IMR-90 (cell line): ENCODE measurements at regions not wholly inside any gene's neighbourhood (a gene's known extent, or its start where the extent isn't known, plus 50 kb on each side); places are given as distances from the start of the nearest gene placed in this dataset.

Source experiments
- ATAC-seq: fragments of 200-7000 bp; cut with Tn5 transposase; 2 replicates; pipeline ENCODE4 v1.9.1; 2020; ENCODE audit warnings: low read depth, mild to moderate bottlenecking, moderate library complexity
- BruUV-seq: library from RNA; stranded (reverse); fragments of 400-500 nt; replicated peaks from 2 replicates; lab custom pipeline; 2021; lab: Mats Ljungman, UMichigan
- CTCF ChIA-PET: fragments of 300-600 bp; formaldehyde crosslinking; extraction: SDS; loops from one replicate; lab custom pipeline; 2021; ENCODE audit warnings: antibody characterized with exemption; lab: Yijun Ruan, JAX
- POLR2A ChIA-PET: fragments of 300-600 bp; sonication (Branson Sonifier 250); formaldehyde crosslinking; loops from one replicate; lab custom pipeline; 2022; ENCODE audit warnings: antibody characterized with exemption; ENCODE audit not compliant: unreplicated experiment; lab: Charles Lee
- DNase-seq: peaks from one replicate; pipeline ENCODE4 v3.0.0; 2013
- H2AFZ ChIP-seq: replicated peaks from 2 replicates; pipeline ENCODE3; 2013; ENCODE audit warnings: low read length, mild to moderate bottlenecking; ENCODE audit not compliant: poor library complexity
- H2AK5ac ChIP-seq: 2 replicates; pipeline ENCODE4 v1.6.1; 2013; ENCODE audit warnings: low read depth, low read length, inconsistent platforms
- H2AK9ac ChIP-seq: replicated peaks from 2 replicates; pipeline ENCODE3; 2013; ENCODE audit warnings: mild to moderate bottlenecking, low read depth, low read length, moderate library complexity; ENCODE audit not compliant: poor library complexity
- H2BK120ac ChIP-seq: 2 replicates; pipeline ENCODE4 v1.6.1; 2013; ENCODE audit warnings: low read depth, low read length, inconsistent platforms
- H2BK15ac ChIP-seq: 3 replicates; pipeline ENCODE4 v1.6.1; 2013; ENCODE audit warnings: low read depth, low read length, inconsistent platforms
- H2BK20ac ChIP-seq: 2 replicates; pipeline ENCODE4 v1.6.1; 2013; ENCODE audit warnings: low read depth, mild to moderate bottlenecking, inconsistent platforms, low read length, moderate library complexity
- H2BK5ac ChIP-seq: 2 replicates; pipeline ENCODE4 v1.6.1; 2013; ENCODE audit warnings: mild to moderate bottlenecking, low read depth, low read length, inconsistent platforms; ENCODE audit not compliant: poor library complexity, severe bottlenecking
- H3K14ac ChIP-seq: replicated peaks from 2 replicates; pipeline ENCODE4 v1.6.1; 2013; ENCODE audit warnings: low read depth, low read length, inconsistent platforms
- H3K18ac ChIP-seq: 2 replicates; pipeline ENCODE4 v1.6.1; 2013; ENCODE audit warnings: low read depth, low read length, control low read depth
- H3K23ac ChIP-seq: 2 replicates; pipeline ENCODE4 v1.6.1; 2013; ENCODE audit warnings: low read depth, low read length, inconsistent platforms
- H3K27ac ChIP-seq: 2 replicates; pipeline ENCODE4 v1.5.1; 2013; ENCODE audit warnings: mild to moderate bottlenecking, control low read depth, low read length; ENCODE audit not compliant: insufficient read depth
- H3K27me3 ChIP-seq: 2 replicates; pipeline ENCODE4 v1.6.1; 2013; ENCODE audit warnings: low read length; ENCODE audit not compliant: control insufficient read depth, insufficient read depth
- H3K36me3 ChIP-seq: 2 replicates; pipeline ENCODE4 v1.6.1; 2013; ENCODE audit warnings: low read length, mixed read lengths; ENCODE audit not compliant: control insufficient read depth, insufficient read depth
- H3K4ac ChIP-seq: 2 replicates; pipeline ENCODE4 v1.6.1; 2013; ENCODE audit warnings: low read depth, low read length, inconsistent platforms
- H3K4me1 ChIP-seq: 2 replicates; pipeline ENCODE4 v1.6.1; 2013; ENCODE audit warnings: low read length, mixed read lengths; ENCODE audit not compliant: control insufficient read depth, insufficient read depth
- H3K4me2 ChIP-seq: 2 replicates; pipeline ENCODE4 v1.6.1; 2013; ENCODE audit warnings: low read depth, mild to moderate bottlenecking, control low read depth, low read length, moderate library complexity
- H3K4me3 ChIP-seq: 2 replicates; pipeline ENCODE4 v1.5.1; 2013; ENCODE audit warnings: low read depth, mild to moderate bottlenecking, control low read depth, low read length, moderate library complexity; ENCODE audit not compliant: insufficient read depth
- H3K56ac ChIP-seq: 2 replicates; pipeline ENCODE4 v1.6.1; 2013; ENCODE audit warnings: low read length, inconsistent platforms; ENCODE audit not compliant: insufficient read depth; ENCODE audit errors: extremely low read depth
- H3K79me1 ChIP-seq, 2 experiments: 2 replicates each; pipeline ENCODE4 v1.6.1; 2013; ENCODE audit warnings: low read length in 2 of 2, inconsistent platforms in 1 of 2, low read depth in 1 of 2
- H3K9ac ChIP-seq: 2 replicates; pipeline ENCODE4 v1.6.1; 2013; ENCODE audit warnings: low read depth, low read length, control low read depth
- H3K9me1 ChIP-seq: 2 replicates; pipeline ENCODE4 v1.6.1; 2013; ENCODE audit warnings: low read length, inconsistent platforms; ENCODE audit not compliant: insufficient read depth
- H3K9me3 ChIP-seq: 2 replicates; pipeline ENCODE4 v1.6.1; 2013; ENCODE audit warnings: low read length; ENCODE audit not compliant: control insufficient read depth, insufficient read depth
- H4K20me1 ChIP-seq: 2 replicates; pipeline ENCODE4 v1.6.1; 2013; ENCODE audit warnings: low read length, inconsistent platforms; ENCODE audit not compliant: insufficient read depth
- H4K5ac ChIP-seq: 2 replicates; pipeline ENCODE4 v1.6.1; 2013; ENCODE audit warnings: mild to moderate bottlenecking, low read depth, low read length, control low read depth
- H4K8ac ChIP-seq, 2 experiments: 2 replicates each; pipeline ENCODE4 v1.6.1; 2013; ENCODE audit warnings: low read depth in 2 of 2, low read length in 2 of 2, control low read depth in 1 of 2, inconsistent platforms in 1 of 2
- H4K91ac ChIP-seq: 2 replicates; pipeline ENCODE4 v1.6.1; 2013; ENCODE audit warnings: low read depth, low read length, inconsistent platforms; ENCODE audit not compliant: insufficient read depth
- FOS ChIP-seq: fragments of 150-350 bp; IDR thresholded peaks from 2 replicates; pipeline ENCODE4 v1.6.1; 2016; ENCODE audit warnings: low read depth, low read length
- NFE2L2 ChIP-seq: fragments of 150-350 bp; IDR thresholded peaks from 2 replicates; pipeline ENCODE4 v1.6.1; 2016; ENCODE audit warnings: low read depth, mild to moderate bottlenecking, low read length
- WGBS, 2 experiments: methylation state at CpG; one replicate each; pipeline versions ENCODE4 v1.1.5 to v1.1.7; 2013; ENCODE audit warnings: missing lambda C conversion rate in 2 of 2; ENCODE audit not compliant: insufficient read length in 1 of 2; ENCODE audit errors: extremely low coverage in 2 of 2; 5-methylcytosine and 5-hydroxymethylcytosine counted together
- dilution Hi-C: fragments of 300-500 bp; cut with HindIII; formaldehyde crosslinking; loops from one replicate; pipeline ENCODE4 v1.14.3; 2018; ENCODE audit warnings: low sequenced_read_pairs; ENCODE audit not compliant: unreplicated experiment
- in situ Hi-C: fragments of 300-500 bp; cut with MboI; formaldehyde crosslinking; loops from 3 replicates; pipeline ENCODE4 v1.14.3; 2019; ENCODE audit warnings: low sequenced_read_pairs, inconsistent platforms, mixed read lengths
- intact Hi-C: fragments of 100-400 bp; cut with micrococcal nuclease; formaldehyde crosslinking; loops from 2 replicates; pipeline ENCODE4 v1.10.0; 2022
- TF ChIP-seq, protein P1 (sequence below): fragments of 150-350 bp; IDR thresholded peaks from 2 replicates; pipeline ENCODE4 v1.6.1; 2017; ENCODE audit warnings: mild to moderate bottlenecking, antibody characterized with exemption, low read length, low read depth

GRCh38 chr3:145188079-145188770 is 972.8 kb downstream of the PLOD2 start:
- no peak overlapping the region for H3K4me2 ChIP-seq
- no peak overlapping the region for H3K56ac ChIP-seq
- no TSS peak for BruUV-seq
- no peak for ATAC-seq
- CTCF ChIA-PET, result no interaction called here
- DNase-seq, result no peak
- H2AK5ac ChIP-seq, result no peak overlapping the region
- no peak overlapping the region for H2BK20ac ChIP-seq
- H2AK9ac ChIP-seq, result no peak overlapping the region
- no CpG with 5 or more reads among the region's 2 CpGs for WGBS, 2 experiments
- in situ Hi-C loops, result no loop called here
- H2BK5ac ChIP-seq, result no peak overlapping the region
- no peak overlapping the region for H4K91ac ChIP-seq
- H4K20me1 ChIP-seq, result no peaks in the 10 kb centered on the region
- H3K4me3 ChIP-seq, result no peak overlapping the region
- H3K18ac ChIP-seq, result no peak overlapping the region
- H3K23ac ChIP-seq, result no peak overlapping the region
- H3K27ac ChIP-seq, result no peak overlapping the region
- no peaks in the 10 kb centered on the region for H3K79me1 ChIP-seq
- no peak overlapping the region for H3K4ac ChIP-seq
- H3K9me3 ChIP-seq, result no peaks in the 10 kb centered on the region
- no peaks in the 10 kb centered on the region for H3K36me3 ChIP-seq
- no peaks in the 10 kb centered on the region for H3K4me1 ChIP-seq
- H2AFZ ChIP-seq, result no peak overlapping the region
- TF ChIP-seq, protein P1, sequence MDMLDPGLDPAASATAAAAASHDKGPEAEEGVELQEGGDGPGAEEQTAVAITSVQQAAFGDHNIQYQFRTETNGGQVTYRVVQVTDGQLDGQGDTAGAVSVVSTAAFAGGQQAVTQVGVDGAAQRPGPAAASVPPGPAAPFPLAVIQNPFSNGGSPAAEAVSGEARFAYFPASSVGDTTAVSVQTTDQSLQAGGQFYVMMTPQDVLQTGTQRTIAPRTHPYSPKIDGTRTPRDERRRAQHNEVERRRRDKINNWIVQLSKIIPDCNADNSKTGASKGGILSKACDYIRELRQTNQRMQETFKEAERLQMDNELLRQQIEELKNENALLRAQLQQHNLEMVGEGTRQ, result no peak
- no peak for TF ChIP-seq FOS
- TF ChIP-seq NFE2L2, result no peak
- no peaks in the 10 kb centered on the region for H3K9me1 ChIP-seq
- no peak overlapping the region for H4K5ac ChIP-seq
- intact Hi-C loops, result no loop called here
- no peak overlapping the region for H2BK15ac ChIP-seq
- no peaks in the 10 kb centered on the region for H3K27me3 ChIP-seq
- no peak overlapping the region for H3K14ac ChIP-seq
- H4K8ac ChIP-seq, result no peak overlapping the region
- H3K9ac ChIP-seq, result no peak overlapping the region
- dilution Hi-C loops, result no loop called here
- POLR2A ChIA-PET, result no interaction called here
- no peak overlapping the region for H2BK120ac ChIP-seq
